Nucleus accumbens (tissue), 56 donors: ENCODE measurements at regions not wholly inside any gene's neighbourhood (a gene's known extent, or its start where the extent isn't known, plus 50 kb on each side); places are given as distances from the start of the nearest gene placed in this dataset.
"Not testable (repeated sequence)": the region's sequence is repeated elsewhere in the genome, so short reads cannot be mapped to it uniquely, and the experiment has no call there.

ENCODE experiments used
- DNase-seq, 56 donors: peaks; one replicate each; lab custom pipeline; 2025; lab: John Stamatoyannopoulos, UW

DNA sequence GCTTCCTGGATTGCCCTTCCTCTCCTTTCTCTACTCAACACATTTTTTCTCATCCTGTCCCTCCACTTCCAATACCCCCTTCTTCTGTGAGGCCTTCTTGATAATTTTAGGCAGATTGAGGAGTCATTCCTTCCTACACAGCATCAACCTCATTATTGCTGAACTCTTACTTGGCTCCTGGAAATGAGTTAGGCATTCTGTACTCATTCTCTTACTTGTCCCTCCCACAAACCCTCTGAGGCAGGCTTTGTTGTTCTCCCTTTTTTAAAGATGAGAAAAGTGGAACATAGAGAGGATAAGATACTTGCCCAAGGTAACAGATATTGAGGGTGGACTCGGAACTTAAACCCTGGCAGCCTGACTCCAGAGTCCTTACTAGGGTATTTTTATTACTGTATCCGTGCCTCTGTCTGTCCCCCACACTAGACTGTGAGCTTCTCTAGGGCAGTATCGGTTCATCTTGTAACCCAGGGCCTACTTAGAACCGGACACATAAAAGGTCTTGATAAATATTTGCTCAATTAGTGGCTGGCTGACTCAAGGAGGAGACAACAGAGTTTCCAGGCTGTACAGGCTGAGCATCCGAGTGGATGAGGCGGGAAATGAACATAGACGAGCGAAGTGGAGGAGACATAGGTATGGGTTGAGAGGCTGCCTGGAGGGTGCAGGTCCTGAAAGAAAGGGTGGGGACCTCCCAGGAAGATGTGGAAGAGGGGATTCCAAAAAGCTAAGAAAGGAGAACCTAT, 148.7 kb upstream of the ATP2B2 start:
- peak in 1 of 56 donors; percentile 38 for DNase-seq

DNA sequence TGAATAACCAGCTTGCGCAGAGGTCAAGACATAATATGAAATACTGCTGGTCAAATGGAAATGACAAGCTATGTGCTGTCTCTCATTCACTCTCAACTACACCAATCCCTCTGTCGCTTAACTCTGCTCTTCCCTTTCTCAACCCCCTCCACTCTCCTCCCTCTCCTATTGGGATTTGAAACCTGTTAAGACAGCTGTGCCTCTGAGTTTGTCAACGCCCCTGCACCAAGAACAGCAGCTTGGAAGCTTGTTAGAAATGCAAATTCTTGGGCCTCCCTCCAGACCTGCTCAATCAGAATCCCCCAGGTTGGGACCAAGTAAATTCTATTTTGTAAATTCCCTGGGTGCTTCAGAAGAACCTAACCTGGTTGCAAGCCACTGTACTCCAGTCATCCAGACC, 149.7 kb upstream of the ATP2B2 start:
- DNase-seq = peak in 1 of 56 donors; percentile 13

DNA sequence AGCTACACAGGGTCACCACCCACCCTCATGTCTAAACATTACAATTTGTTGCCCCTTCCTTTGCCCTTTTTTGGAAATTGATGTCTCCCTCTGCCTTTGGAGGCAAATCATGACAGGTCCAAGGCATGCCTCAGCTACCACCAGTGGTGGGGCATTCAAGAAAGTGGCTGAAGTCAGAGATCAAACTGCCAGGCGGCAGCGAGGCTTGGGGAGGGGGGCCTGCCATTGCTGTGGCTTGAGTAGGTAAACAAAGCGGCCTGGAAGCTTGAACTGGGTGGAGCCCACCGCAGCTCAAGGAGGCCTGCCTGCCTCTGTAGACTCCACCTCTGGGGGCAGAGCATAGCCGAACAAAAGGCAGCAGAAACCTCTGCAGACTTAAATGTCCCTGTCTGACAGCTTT, 152.0 kb upstream of the ATP2B2 start:
- DNase-seq = not testable (repeated sequence)

DNA sequence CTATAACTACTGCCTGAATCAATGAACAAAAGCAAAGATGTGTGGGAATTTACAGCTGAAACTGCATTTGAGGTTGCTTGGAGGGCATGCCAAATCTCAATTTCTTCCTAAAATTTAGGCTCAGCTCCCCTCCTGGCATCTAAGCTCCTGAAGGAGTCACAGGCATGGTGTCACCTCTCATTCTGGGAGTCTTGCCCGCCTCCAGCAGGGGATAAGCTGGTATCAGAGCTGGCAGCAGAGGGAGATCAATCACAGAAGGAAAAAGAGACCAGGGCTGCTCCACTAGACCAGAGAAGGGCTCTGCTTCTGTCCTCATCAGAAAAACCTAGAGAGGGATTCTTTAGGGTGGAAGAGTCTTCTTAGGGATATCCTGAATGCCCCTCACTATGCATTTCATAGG, 150.4 kb upstream of the SLC6A11 start:
- peak in 1 of 56 donors; percentile 1 for DNase-seq

DNA sequence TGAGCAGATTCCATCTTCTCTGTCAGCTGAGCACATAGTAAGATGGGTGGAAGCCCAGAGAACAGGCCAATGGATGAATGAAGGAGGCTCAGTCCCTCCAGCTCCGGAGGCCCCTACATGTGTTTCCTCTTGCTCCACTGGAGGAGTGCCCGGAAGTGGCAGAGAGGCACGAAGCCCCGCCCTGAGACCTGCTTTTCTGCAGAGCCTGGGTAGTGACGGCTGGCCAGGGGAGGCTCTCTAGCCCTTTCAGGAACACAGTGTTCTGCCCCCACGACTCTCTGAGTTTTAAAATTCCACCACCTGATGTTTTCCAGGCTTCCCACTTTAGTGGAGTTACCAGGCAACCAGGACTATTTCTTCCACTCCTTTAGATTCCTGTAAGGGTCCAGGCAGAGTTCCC, 149.4 kb upstream of the SLC6A11 start:
- peak in 48 of 56 donors; percentile 2 to 82 (median 46) for DNase-seq

GRCh38 chr3:10667269-10667668, 148.8 kb upstream of the SLC6A11 start:
- DNase-seq = no peak

- DNase-seq = no peak
These were observed 148.0 kb upstream of the SLC6A11 start for GRCh38 chr3:10667901-10668476.

DNA sequence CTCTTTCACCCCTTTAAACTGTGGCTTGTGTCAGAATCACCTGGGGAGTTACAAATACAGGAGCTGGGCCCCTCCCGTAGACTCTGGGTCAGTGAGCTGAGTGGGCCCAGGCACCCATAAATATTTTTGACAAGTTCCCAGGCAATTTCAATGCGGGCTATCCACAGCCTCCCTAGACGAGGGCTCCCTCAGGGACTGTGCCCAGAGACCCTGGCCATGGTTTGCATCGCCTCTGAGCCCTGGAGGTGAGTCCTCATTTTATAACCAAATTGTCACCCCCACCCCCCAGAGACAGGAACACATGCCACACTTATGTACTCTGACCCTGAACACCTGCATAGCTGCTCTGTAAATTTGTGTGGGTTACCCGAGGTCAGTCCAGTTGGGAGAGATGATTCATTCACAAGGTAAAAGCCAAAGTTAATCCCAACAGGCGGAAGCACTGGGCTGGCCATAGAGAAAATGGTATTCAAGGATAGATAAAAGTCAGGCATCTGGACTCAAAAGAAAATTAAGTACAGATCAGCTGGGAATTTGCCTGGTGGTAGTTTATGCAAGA, 146.5 kb upstream of the SLC6A11 start:
- DNase-seq = no peak

GRCh38 chr3:10672422-10672821, 143.6 kb upstream of the SLC6A11 start:
- DNase-seq = peak in 7 of 56 donors; percentile 2 to 34 (median 13)

GRCh38 chr3:10674578-10674977, 141.4 kb upstream of the SLC6A11 start:
- DNase-seq = no peak

DNA sequence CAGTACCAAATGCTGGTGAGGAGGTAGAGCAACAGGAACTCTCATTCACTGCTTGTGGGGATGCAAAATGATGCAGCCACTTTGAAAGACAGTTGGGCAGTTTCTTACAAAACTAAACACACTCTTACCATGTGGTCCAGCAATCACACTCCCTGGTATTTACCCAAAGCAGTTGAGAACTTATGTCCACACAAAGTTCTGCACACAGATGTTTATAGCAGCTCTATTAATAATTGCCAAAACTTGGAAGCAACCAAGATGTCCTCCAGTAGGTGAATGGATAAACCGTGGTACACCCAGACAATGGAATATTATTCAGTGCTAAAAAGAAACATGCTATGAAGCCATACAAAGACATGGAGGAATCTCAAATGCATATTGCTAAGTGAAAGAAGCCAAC, 139.1 kb upstream of the SLC6A11 start:
- no peak for DNase-seq

- no peak for DNase-seq
These were observed 137.1 kb upstream of the SLC6A11 start for GRCh38 chr3:10678796-10679376.

- DNase-seq = no peak
These were observed 135.2 kb upstream of the SLC6A11 start for GRCh38 chr3:10680796-10681195.

GRCh38 chr3:10682692-10683091, 133.3 kb upstream of the SLC6A11 start:
- no peak for DNase-seq

DNA sequence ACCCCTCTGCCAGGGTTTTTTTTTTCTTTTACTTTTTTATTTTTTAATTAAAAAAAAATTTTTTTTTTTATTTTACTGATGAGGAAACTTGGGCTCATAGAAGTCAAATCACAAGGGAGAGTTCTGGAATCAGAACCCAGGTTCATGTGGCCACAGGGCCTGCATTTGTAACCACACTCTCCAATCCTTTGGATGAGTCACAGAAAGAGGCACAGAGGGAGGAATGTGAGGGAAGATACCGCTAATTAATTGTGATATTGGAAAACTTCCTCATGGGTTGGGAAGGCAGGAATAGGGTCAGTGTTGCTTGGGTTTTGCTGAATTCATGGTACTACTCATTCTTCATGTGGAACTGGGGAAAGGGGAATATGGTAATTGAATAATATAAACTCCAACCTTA, 132.9 kb upstream of the SLC6A11 start:
- no peak for DNase-seq

GRCh38 chr3:10688126-10688525, 127.9 kb upstream of the SLC6A11 start:
- DNase-seq = no peak

DNA sequence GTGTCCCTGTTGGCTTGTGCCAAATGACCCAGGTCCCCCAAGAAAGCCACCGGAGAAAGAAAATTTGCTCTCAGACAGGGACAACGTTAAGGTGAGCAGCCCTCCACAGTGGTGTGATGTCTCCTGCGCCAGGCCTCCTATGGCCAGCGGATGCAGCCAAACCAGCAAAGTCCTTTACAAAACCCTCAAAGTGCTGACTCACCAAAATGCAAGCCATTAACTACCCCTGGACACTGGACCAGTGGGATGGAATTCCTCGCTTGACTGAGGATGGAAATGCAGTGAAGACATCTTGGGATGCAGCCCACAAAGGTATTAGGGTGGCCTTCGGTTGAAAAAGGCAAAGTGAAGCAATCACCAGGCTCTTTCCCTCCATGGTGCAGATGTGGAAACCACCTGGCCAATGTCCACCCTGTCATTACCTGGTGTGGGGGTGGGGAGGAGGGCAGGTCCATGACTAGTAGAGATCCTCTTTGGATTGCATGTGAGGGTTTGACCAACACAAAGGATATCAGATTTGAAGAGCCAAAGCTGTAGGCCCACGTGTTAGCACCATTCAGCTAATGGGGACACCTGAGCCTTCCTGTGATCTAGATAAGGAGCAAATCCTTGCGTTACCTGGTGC, 127.4 kb upstream of the SLC6A11 start:
- DNase-seq = no peak

DNA sequence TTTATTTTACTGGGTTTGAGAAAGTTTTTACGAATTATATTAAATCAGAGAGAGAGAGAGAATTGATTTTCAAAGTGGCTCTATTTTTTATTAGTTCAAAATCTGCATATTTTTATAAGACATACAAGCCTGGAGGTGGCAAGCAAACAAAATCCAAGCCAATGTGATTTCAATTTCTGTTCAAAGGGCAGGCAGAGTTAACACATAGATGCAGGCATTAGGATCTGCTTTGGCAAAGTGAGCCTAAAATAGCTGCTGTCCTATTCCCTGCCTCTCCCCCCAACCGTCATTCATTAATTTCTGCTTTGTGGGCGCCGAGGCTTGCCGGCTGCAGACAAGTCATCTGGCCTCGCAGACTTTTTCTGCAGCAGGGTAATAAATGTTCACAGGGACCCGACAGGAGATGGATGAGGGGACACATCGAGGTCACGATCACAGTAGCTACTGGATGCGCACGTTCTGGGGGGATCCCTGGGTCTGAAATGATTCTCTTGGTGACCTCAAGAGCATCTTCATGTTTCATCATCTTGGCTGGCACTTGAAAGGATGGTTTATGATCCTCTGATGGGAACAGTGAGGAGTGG, 123.9 kb upstream of the SLC6A11 start:
- no peak for DNase-seq

DNA sequence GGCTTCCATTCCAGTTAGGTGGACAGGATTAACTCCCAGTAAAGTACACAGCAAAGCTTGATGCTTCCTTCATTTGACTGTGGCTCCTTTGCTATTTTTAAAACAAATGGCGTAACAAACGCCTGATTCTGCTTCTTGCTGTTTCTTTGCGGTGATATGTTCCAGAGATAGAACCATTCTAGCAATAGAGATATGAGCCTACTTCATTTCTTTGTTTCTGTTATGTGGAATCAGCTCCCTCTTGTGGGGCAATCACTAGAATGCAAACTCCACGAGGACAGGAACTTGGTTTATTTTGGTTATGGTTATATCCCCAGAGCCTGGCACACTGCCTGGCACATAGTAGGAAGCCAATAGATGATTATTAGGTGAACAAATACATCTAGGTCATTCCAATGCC, 122.6 kb upstream of the SLC6A11 start:
- DNase-seq = no peak

DNA sequence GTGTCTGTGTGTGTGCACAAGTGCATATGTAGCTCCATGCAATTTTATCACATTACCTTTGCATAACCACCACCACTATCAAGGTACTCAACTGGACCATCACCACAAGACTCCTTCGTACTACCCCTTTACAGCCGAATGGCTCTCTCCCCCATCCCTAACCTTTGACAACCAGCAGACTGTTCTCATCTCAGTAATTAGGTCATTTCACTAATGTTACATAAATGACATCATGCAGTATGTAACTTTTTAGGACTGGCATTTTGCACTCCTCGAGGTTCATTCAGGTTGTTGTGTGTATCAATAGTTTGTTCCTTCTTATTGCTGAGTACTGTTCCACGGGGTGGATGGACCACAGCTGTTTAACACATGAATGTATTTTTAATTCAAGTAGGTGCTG, 121.8 kb upstream of the SLC6A11 start:
- no peak for DNase-seq

GRCh38 chr3:10695186-10695585, 120.8 kb upstream of the SLC6A11 start:
- DNase-seq = not testable (repeated sequence)
